K562 (cell line): ENCODE measurements at regions not wholly inside any gene's neighbourhood (a gene's known extent, or its start where the extent isn't known, plus 50 kb on each side); places are given as distances from the start of the nearest gene placed in this dataset.

ENCODE experiments used
- ATAC-seq: fragments of 200-7000 bp; cut with Tn5 transposase; 3 replicates; pipeline ENCODE4 v1.9.1; 2020; ENCODE audit warnings: moderate library complexity
- BruUV-seq: library from RNA; stranded (reverse); fragments of 400-500 nt; replicated peaks from 2 replicates; lab custom pipeline; 2021; lab: Mats Ljungman, UMichigan
- CTCF ChIA-PET: fragments of 300-600 bp; formaldehyde crosslinking; extraction: SDS; loops from one replicate; lab custom pipeline; 2021; ENCODE audit warnings: low intra/inter-chr PET ratio; lab: Yijun Ruan, JAX
- POLR2A ChIA-PET: fragments of 300-600, 350-650 bp; sonication (Branson Sonifier 250); formaldehyde crosslinking; extraction: SDS; loops from one replicate; lab custom pipeline; 2021; ENCODE audit warnings: antibody characterized with exemption, inconsistent platforms; lab: Yijun Ruan, JAX
- DNase-seq, 4 experiments: peaks; one replicate each; pipeline versions ENCODE4 v3.0.0 to v3.0.0-alpha.2; 2011 to 2018; ENCODE audit warnings: low spot score in 3 of 4, mixed read lengths in 3 of 4; ENCODE audit errors: extremely low read depth in 1 of 4
- FAIRE-seq: peaks from 2 replicates; lab custom pipeline; 2011; peaks lifted over from hg19 to GRCh38; lab: Jason Lieb, UNC
- H2AFZ ChIP-seq: 2 replicates; pipeline ENCODE4 v1.6.0; 2011; ENCODE audit warnings: low read depth, low read length, control low read depth, inconsistent platforms
- H3K27ac ChIP-seq: fragments of 200-600 bp; 3 replicates; pipeline ENCODE4 v1.8.0; 2011; ENCODE audit warnings: low read depth, mild to moderate bottlenecking, control low read depth, inconsistent platforms, low read length, moderate library complexity, mixed read lengths; ENCODE audit errors: extremely low read depth
- H3K27me3 ChIP-seq, 2 experiments: fragments of 300-600 bp in 1 of 2; 2 replicates in 1 of 2; 3 replicates in 1 of 2; pipeline versions ENCODE4 v1.6.0 to v1.8.0; 2011; ENCODE audit warnings: inconsistent platforms in 2 of 2, low read length in 2 of 2, mild to moderate bottlenecking in 1 of 2, mixed read lengths in 1 of 2, moderate library complexity in 1 of 2; ENCODE audit not compliant: control insufficient read depth in 2 of 2, insufficient read depth in 2 of 2
- H3K36me3 ChIP-seq: fragments of 300-600 bp; 3 replicates; pipeline ENCODE4 v1.8.0; 2011; ENCODE audit warnings: mild to moderate bottlenecking, low read length, inconsistent platforms; ENCODE audit not compliant: control insufficient read depth, insufficient read depth
- H3K4me1 ChIP-seq, 2 experiments: fragments of 200-600 bp in 1 of 2; replicated peaks in 1 of 2; 2 replicates in 1 of 2; 3 replicates in 1 of 2; pipeline versions ENCODE4 v1.5.1 to v1.8.0; 2011; ENCODE audit warnings: inconsistent platforms in 2 of 2, low read length in 2 of 2, mild to moderate bottlenecking in 1 of 2, mixed read lengths in 1 of 2, moderate library complexity in 1 of 2; ENCODE audit not compliant: control insufficient read depth in 2 of 2, insufficient read depth in 2 of 2
- H3K4me2 ChIP-seq: 2 replicates; pipeline ENCODE4 v1.6.1; 2011; ENCODE audit warnings: low read length, control low read depth, inconsistent platforms, mixed read lengths; ENCODE audit not compliant: insufficient read depth
- H3K4me3 ChIP-seq: fragments of 200-600 bp; sonication (generic), shearing (Covaris generic); 2 replicates; pipeline ENCODE4 v1.5.1; 2016; ENCODE audit warnings: control low read depth, inconsistent platforms
- H3K79me2 ChIP-seq: fragments of 200-600 bp; 3 replicates; pipeline ENCODE4 v1.8.0; 2011; ENCODE audit warnings: low read length, inconsistent platforms; ENCODE audit not compliant: control insufficient read depth, insufficient read depth
- H3K9ac ChIP-seq, 2 experiments: 2 replicates each; pipeline versions ENCODE4 v1.6.0 to v1.6.1; 2011; ENCODE audit warnings: low read depth in 2 of 2, low read length in 2 of 2, control low read depth in 1 of 2, inconsistent platforms in 1 of 2, mild to moderate bottlenecking in 1 of 2, mixed read lengths in 1 of 2; ENCODE audit not compliant: insufficient read depth in 1 of 2
- H3K9me1 ChIP-seq: one replicate; pipeline ENCODE4 v1.6.0; 2011; ENCODE audit warnings: inconsistent platforms, mild to moderate bottlenecking, low read length, moderate library complexity; ENCODE audit not compliant: control insufficient read depth, insufficient read depth
- H3K9me3 ChIP-seq: replicated peaks from 2 replicates; pipeline ENCODE4 v1.5.1; 2011; ENCODE audit warnings: low read depth, low read length, inconsistent platforms; ENCODE audit not compliant: control insufficient read depth, insufficient read depth
- H4K20me1 ChIP-seq: replicated peaks from 2 replicates; pipeline ENCODE4 v1.6.1; 2011; ENCODE audit warnings: low read length, inconsistent platforms, mixed read lengths; ENCODE audit not compliant: control insufficient read depth, insufficient read depth
- CBX5 ChIP-seq: IDR thresholded peaks from 2 replicates; pipeline ENCODE4 v1.6.1; 2014; ENCODE audit warnings: low read depth, borderline replicate concordance
- CREB1 ChIP-seq, 2 experiments: sonication (generic) in 1 of 2; formaldehyde crosslinking in 1 of 2; IDR thresholded peaks; 2 replicates each; pipeline versions ENCODE4 v1.6.1 to v1.8.0; 2012 to 2022; ENCODE audit warnings: inconsistent platforms in 1 of 2, mild to moderate bottlenecking in 1 of 2, missing genetic modification reagents in 1 of 2, moderate library complexity in 1 of 2
- GABPB2 ChIP-seq: fragments of 250-450 bp; sonication (Bioruptor Pico); conservative IDR thresholded peaks from 2 replicates; pipeline ENCODE4 v1.5.1; 2021; ENCODE audit warnings: mild to moderate bottlenecking
- NCOA4 ChIP-seq: fragments of 450-650 bp; IDR thresholded peaks from 2 replicates; pipeline ENCODE4 v1.6.1; 2018; ENCODE audit warnings: mild to moderate bottlenecking; ENCODE audit not compliant: partially characterized antibody
- RBM15 ChIP-seq: fragments of 200-400 bp; formaldehyde crosslinking; IDR thresholded peaks from 2 replicates; pipeline ENCODE4 v1.6.1; 2018; ENCODE audit warnings: mild to moderate bottlenecking, low read length, moderate library complexity; ENCODE audit not compliant: insufficient read depth
- SUPT5H ChIP-seq: fragments of 450-650 bp; IDR thresholded peaks from 2 replicates; pipeline ENCODE4 v1.6.1; 2016
- U2AF1 ChIP-seq: fragments of 200-400 bp; formaldehyde crosslinking; optimal IDR thresholded peaks from 2 replicates; pipeline ENCODE3; 2017; ENCODE audit warnings: mild to moderate bottlenecking, low read depth, low read length, moderate library complexity
- ZBTB17 ChIP-seq: fragments of 450-650 bp; formaldehyde crosslinking; IDR thresholded peaks from 2 replicates; pipeline ENCODE4 v1.4.0; 2020; ENCODE audit warnings: mild to moderate bottlenecking
- ZHX1 ChIP-seq: fragments of 150-350 bp; conservative IDR thresholded peaks from 2 replicates; pipeline ENCODE4 v1.6.1; 2014; ENCODE audit warnings: low read length
- ZNF12 ChIP-seq: sonication (generic); formaldehyde crosslinking; IDR thresholded peaks from 2 replicates; pipeline ENCODE4 v1.4.0; 2020; ENCODE audit warnings: mild to moderate bottlenecking, missing genetic modification reagents
- ZNF395 ChIP-seq: fragments of 200-800 bp; sonication (Bioruptor generic); IDR thresholded peaks from 2 replicates; pipeline ENCODE4 v1.6.1; 2017; ENCODE audit warnings: missing genetic modification characterization, missing compliant biosample characterization
- ZNF785 ChIP-seq: fragments of 250-450 bp; sonication (Bioruptor Pico); IDR thresholded peaks from 2 replicates; pipeline ENCODE4 v1.4.0; 2020; ENCODE audit warnings: mild to moderate bottlenecking
- ZSCAN32 ChIP-seq: fragments of 450-650 bp; formaldehyde crosslinking; IDR thresholded peaks from 2 replicates; pipeline ENCODE4 v1.4.0; 2020; ENCODE audit warnings: mild to moderate bottlenecking, moderate library complexity
- WGBS: fragments of 100-300 bp; shearing (Covaris generic); methylation state at CpG from one replicate; pipeline ENCODE4 v1.1.6; 2016; ENCODE audit warnings: low coverage, mixed read lengths; ENCODE audit not compliant: insufficient coverage; ENCODE audit errors: missing lambda C conversion rate; 5-methylcytosine and 5-hydroxymethylcytosine counted together
- in situ Hi-C: fragments of 300-500 bp; cut with MboI; formaldehyde crosslinking; loops from 4 replicates; pipeline ENCODE4 v1.15.0; 2018; ENCODE audit warnings: inconsistent platforms, mixed read lengths
- intact Hi-C: fragments of 100-400 bp; cut with micrococcal nuclease; formaldehyde crosslinking; loops from 2 replicates; pipeline ENCODE4 v1.14.2; 2022
- TF ChIP-seq, protein P1 (sequence below): IDR thresholded peaks from 2 replicates; pipeline ENCODE4 v1.6.1; 2016; ENCODE audit warnings: missing genetic modification characterization, missing compliant biosample characterization
- TF ChIP-seq, protein P2 (sequence below): IDR thresholded peaks from 2 replicates; pipeline ENCODE4 v1.6.1; 2011; ENCODE audit warnings: borderline replicate concordance, low read depth, mild to moderate bottlenecking, moderate library complexity, low read length; ENCODE audit not compliant: insufficient read depth, poor library complexity, severe bottlenecking

DNA sequence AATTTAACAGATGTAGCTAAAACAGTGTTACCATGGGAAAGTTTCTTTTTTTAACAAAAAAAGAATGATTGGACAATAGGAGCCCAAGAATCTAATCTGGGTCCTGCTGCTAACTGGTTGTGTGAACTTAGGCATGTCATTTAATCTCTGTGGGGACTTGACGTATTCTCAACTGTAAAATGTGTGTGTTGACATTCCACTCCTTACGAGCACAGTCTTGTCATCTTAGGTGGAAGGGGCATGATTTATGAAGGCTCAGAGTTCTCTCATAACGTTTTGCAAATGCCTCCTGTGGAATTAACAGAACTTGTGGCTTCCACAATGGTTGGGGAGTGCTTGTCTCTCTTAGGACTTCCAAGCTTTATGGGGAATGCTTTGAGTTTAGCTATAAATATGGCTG, 125.9 kb upstream of the SATB2 start:
- ChIA-PET CTCF (no interaction called here), POLR2A (no interaction called here)
- WGBS, result 0% methylated on average over 3 of the region's 3 CpGs
- no peaks in the 10 kb centered on the region for H3K79me2 ChIP-seq
- no peak for ATAC-seq
- H3K9me3 ChIP-seq, result no peaks in the 10 kb centered on the region
- no peaks in the 10 kb centered on the region for H3K9me1 ChIP-seq
- no peaks in the 10 kb centered on the region for H3K36me3 ChIP-seq
- no peaks in the 10 kb centered on the region; a peak in 2 of 5 replicates for H3K27me3 ChIP-seq
- no peak overlapping the region for H2AFZ ChIP-seq
- no peaks in the 10 kb centered on the region for H3K4me1 ChIP-seq
- in situ Hi-C loops (no loop called here), intact Hi-C loops (no loop called here)
- H3K27ac ChIP-seq, result no peak overlapping the region
- H3K9ac ChIP-seq, result no peak overlapping the region
- BruUV-seq, result no TSS peak
- no peaks in the 10 kb centered on the region for H4K20me1 ChIP-seq
- FAIRE-seq, result no peak
- no peak for DNase-seq
- no peak overlapping the region for H3K4me2 ChIP-seq
- H3K4me3 ChIP-seq, result no peak overlapping the region
- TF ChIP-seq ZHX1 (no peak), NCOA4 (no peak), ZNF395 (CRISPR knock-in tag) (no peak), SUPT5H (no peak), CBX5 (no peak), U2AF1 (no peak), ZNF785 (no peak), GABPB2 (CRISPR knock-in tag) (no peak), ZSCAN32 (CRISPR knock-in tag) (no peak), ZBTB17 (no peak), CREB1 (IDR thresholded peaks at IDR 0.05) (no peak), CREB1 (CRISPR knock-in tag; IDR thresholded peaks at IDR 0.05) (no peak), ZNF12 (no peak), RBM15 (no peak)
- TF ChIP-seq, protein P1, sequence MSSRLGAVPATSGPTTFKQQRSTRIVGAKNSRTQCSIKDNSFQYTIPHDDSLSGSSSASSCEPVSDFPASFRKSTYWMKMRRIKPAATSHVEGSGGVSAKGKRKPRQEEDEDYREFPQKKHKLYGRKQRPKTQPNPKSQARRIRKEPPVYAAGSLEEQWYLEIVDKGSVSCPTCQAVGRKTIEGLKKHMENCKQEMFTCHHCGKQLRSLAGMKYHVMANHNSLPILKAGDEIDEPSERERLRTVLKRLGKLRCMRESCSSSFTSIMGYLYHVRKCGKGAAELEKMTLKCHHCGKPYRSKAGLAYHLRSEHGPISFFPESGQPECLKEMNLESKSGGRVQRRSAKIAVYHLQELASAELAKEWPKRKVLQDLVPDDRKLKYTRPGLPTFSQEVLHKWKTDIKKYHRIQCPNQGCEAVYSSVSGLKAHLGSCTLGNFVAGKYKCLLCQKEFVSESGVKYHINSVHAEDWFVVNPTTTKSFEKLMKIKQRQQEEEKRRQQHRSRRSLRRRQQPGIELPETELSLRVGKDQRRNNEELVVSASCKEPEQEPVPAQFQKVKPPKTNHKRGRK (tag), result no peak
- TF ChIP-seq, protein P2, sequence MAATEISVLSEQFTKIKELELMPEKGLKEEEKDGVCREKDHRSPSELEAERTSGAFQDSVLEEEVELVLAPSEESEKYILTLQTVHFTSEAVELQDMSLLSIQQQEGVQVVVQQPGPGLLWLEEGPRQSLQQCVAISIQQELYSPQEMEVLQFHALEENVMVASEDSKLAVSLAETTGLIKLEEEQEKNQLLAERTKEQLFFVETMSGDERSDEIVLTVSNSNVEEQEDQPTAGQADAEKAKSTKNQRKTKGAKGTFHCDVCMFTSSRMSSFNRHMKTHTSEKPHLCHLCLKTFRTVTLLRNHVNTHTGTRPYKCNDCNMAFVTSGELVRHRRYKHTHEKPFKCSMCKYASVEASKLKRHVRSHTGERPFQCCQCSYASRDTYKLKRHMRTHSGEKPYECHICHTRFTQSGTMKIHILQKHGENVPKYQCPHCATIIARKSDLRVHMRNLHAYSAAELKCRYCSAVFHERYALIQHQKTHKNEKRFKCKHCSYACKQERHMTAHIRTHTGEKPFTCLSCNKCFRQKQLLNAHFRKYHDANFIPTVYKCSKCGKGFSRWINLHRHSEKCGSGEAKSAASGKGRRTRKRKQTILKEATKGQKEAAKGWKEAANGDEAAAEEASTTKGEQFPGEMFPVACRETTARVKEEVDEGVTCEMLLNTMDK, result no peak
